Heart left ventricle (tissue), 13 donors: ENCODE measurements at regions not wholly inside any gene's neighbourhood (a gene's known extent, or its start where the extent isn't known, plus 50 kb on each side); places are given as distances from the start of the nearest gene placed in this dataset.

Experiments
- POLR2A ChIP-seq, 2 donors: fragments of 450-650 bp; IDR thresholded peaks; one replicate each; pipeline ENCODE4 v1.6.1; 2017; ENCODE audit warnings: antibody characterized with exemption in 2 of 2, mild to moderate bottlenecking in 2 of 2, moderate library complexity in 2 of 2
- TF ChIP-seq, protein P1 (sequence below), 12 donors: fragments of 200-600 bp; sonication (generic) in 4 of 12; IDR thresholded peaks; one replicate each; pipeline versions ENCODE4 v1.5.0 to v1.8.0; 2018 to 2022; ENCODE audit warnings: antibody characterized with exemption in 12 of 12, mild to moderate bottlenecking in 5 of 12
- donor health status: ischemic (EF 13 %, LVEDD 7.1; RV severe dilation, severe dysfunction).
- donor health status: DM: no; HTN: yes; CAD: no.
- donor health status: DM: no; HTN: no; CAD: no.
- donor health status: ischemic (EF 25% LVEDD 6.9; RV normal size, moderate dysfunction).
- donor health status: ischemic (EF 25% LVEDD 5.7; RV mildly dilated, moderate dysfunction).
- donor health status: ischemic (EF 35%, LVEDD 5.7; RV mildly dilated, moderate dysfunction).
- donor health status: nonischemic (EF 11% LVEDD 7.7; RV severe dilation, severe dysfunction).
- donor health status: DM: yes; HTN: yes; CAD: no.
- donor health status: PGD.
- donor health status: ischemic (EF 29% LVEDD 5.4; RV normal size, mild dysfunction).
- donor health status: nonischemic (EF 23%, LVEDD 6.1; RV moderate dilation, normal function).

DNA sequence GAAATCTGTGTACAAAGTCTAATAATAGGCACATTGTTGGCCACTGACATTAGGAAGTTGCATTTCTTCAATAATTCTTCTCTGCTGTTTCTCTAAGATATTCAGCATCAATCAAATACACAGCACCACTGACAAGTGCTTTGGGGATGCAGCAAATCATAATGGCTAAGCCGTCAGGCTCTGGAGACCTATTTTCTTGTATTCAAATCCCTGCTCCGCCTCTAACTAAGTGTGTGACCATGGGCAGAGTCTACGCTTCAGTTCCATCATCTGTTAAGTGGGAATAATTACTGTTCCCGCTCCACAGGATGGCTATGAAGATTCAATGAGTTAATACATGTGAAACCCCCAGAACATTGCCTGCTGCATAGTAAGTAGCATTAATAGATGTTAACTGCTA lies 176.9 kb downstream of the ADGRL4 start:
- TF ChIP-seq POLR2A (IDR thresholded peaks at IDR 0.05), result no peak
- TF ChIP-seq, protein P1, sequence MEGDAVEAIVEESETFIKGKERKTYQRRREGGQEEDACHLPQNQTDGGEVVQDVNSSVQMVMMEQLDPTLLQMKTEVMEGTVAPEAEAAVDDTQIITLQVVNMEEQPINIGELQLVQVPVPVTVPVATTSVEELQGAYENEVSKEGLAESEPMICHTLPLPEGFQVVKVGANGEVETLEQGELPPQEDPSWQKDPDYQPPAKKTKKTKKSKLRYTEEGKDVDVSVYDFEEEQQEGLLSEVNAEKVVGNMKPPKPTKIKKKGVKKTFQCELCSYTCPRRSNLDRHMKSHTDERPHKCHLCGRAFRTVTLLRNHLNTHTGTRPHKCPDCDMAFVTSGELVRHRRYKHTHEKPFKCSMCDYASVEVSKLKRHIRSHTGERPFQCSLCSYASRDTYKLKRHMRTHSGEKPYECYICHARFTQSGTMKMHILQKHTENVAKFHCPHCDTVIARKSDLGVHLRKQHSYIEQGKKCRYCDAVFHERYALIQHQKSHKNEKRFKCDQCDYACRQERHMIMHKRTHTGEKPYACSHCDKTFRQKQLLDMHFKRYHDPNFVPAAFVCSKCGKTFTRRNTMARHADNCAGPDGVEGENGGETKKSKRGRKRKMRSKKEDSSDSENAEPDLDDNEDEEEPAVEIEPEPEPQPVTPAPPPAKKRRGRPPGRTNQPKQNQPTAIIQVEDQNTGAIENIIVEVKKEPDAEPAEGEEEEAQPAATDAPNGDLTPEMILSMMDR (IDR thresholded peaks at IDR 0.05), result no peak
